Liver (tissue), 3 donors: ENCODE measurements at regions not wholly inside any gene's neighbourhood (a gene's known extent, or its start where the extent isn't known, plus 50 kb on each side); places are given as distances from the start of the nearest gene placed in this dataset.

ENCODE experiments used
- EGR1 ChIP-seq, 2 donors: IDR thresholded peaks; 2 replicates each; pipeline ENCODE4 v1.6.1; 2016 to 2018; ENCODE audit warnings: antibody characterized with exemption in 2 of 2, low read depth in 2 of 2
- FOXA1 ChIP-seq: IDR thresholded peaks from 2 replicates; pipeline ENCODE4 v1.6.1; 2016; ENCODE audit warnings: antibody characterized with exemption
- GABPA ChIP-seq, 2 donors: IDR thresholded peaks in 1 of 2; conservative IDR thresholded peaks in 1 of 2; 2 replicates each; pipeline ENCODE4 v1.6.1; 2016; ENCODE audit warnings: antibody characterized with exemption in 2 of 2, mild to moderate bottlenecking in 1 of 2, moderate library complexity in 1 of 2
- HNF4A ChIP-seq, 2 donors: conservative IDR thresholded peaks; 2 replicates each; pipeline ENCODE4 v1.6.1; 2016; ENCODE audit warnings: antibody characterized with exemption in 2 of 2, mild to moderate bottlenecking in 2 of 2
- JUND ChIP-seq, 2 donors: IDR thresholded peaks; 2 replicates each; pipeline ENCODE4 v1.6.1; 2016; ENCODE audit warnings: antibody characterized with exemption in 2 of 2
- RXRA ChIP-seq, 2 donors: IDR thresholded peaks; 2 replicates each; pipeline ENCODE4 v1.6.1; 2017 to 2018; ENCODE audit warnings: antibody characterized with exemption in 2 of 2, mild to moderate bottlenecking in 1 of 2
- SP1 ChIP-seq: IDR thresholded peaks from 2 replicates; pipeline ENCODE4 v1.6.1; 2018; ENCODE audit warnings: antibody characterized with exemption, mild to moderate bottlenecking
- TAF1 ChIP-seq: conservative IDR thresholded peaks from 2 replicates; pipeline ENCODE4 v1.6.1; 2016; ENCODE audit warnings: antibody characterized with exemption, mild to moderate bottlenecking
- YY1 ChIP-seq: IDR thresholded peaks from 2 replicates; pipeline ENCODE4 v1.6.1; 2016; ENCODE audit warnings: antibody characterized with exemption, mild to moderate bottlenecking
- TF ChIP-seq, protein P1 (sequence below): fragments of 150-350 bp; IDR thresholded peaks from 2 replicates; pipeline ENCODE4 v1.5.1; 2017; ENCODE audit warnings: improper control_type of control experiment, low read depth, low read length; ENCODE audit not compliant: missing input control
- TF ChIP-seq, protein P2 (sequence below): IDR thresholded peaks from 2 replicates; pipeline ENCODE4 v1.6.1; 2016; ENCODE audit warnings: antibody characterized with exemption, mild to moderate bottlenecking
- TF ChIP-seq, protein P3 (sequence below): IDR thresholded peaks from 2 replicates; pipeline ENCODE4 v1.6.1; 2016; ENCODE audit warnings: antibody characterized with exemption
- TF ChIP-seq, protein P4 (sequence below): IDR thresholded peaks from 2 replicates; pipeline ENCODE4 v1.6.1; 2016; ENCODE audit warnings: antibody characterized with exemption
- donor health status: healthy.
- donor health status: healthy.

DNA sequence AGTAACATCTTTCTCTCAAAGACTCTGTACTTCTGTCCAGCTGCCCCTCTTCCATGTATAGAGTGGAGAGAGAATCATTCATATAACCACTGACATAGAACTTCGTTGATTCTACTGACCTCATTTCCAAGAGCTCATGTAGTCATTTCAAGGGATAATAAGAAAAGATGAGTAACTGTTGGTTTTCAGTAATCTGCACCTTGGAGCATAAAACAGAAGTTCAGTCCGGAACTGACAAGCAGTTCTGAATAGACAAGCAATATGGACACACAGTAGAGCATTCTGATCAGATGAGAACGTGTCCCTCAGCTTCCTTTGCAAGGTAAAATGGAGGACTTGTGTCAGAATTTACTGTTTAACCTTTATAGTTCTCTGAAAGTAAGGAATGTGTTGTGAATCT, 847.1 kb downstream of the REEP3 start:
- TF ChIP-seq, protein P1, sequence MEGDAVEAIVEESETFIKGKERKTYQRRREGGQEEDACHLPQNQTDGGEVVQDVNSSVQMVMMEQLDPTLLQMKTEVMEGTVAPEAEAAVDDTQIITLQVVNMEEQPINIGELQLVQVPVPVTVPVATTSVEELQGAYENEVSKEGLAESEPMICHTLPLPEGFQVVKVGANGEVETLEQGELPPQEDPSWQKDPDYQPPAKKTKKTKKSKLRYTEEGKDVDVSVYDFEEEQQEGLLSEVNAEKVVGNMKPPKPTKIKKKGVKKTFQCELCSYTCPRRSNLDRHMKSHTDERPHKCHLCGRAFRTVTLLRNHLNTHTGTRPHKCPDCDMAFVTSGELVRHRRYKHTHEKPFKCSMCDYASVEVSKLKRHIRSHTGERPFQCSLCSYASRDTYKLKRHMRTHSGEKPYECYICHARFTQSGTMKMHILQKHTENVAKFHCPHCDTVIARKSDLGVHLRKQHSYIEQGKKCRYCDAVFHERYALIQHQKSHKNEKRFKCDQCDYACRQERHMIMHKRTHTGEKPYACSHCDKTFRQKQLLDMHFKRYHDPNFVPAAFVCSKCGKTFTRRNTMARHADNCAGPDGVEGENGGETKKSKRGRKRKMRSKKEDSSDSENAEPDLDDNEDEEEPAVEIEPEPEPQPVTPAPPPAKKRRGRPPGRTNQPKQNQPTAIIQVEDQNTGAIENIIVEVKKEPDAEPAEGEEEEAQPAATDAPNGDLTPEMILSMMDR = no peak
- no peak for TF ChIP-seq TAF1
- TF ChIP-seq, protein P2, sequence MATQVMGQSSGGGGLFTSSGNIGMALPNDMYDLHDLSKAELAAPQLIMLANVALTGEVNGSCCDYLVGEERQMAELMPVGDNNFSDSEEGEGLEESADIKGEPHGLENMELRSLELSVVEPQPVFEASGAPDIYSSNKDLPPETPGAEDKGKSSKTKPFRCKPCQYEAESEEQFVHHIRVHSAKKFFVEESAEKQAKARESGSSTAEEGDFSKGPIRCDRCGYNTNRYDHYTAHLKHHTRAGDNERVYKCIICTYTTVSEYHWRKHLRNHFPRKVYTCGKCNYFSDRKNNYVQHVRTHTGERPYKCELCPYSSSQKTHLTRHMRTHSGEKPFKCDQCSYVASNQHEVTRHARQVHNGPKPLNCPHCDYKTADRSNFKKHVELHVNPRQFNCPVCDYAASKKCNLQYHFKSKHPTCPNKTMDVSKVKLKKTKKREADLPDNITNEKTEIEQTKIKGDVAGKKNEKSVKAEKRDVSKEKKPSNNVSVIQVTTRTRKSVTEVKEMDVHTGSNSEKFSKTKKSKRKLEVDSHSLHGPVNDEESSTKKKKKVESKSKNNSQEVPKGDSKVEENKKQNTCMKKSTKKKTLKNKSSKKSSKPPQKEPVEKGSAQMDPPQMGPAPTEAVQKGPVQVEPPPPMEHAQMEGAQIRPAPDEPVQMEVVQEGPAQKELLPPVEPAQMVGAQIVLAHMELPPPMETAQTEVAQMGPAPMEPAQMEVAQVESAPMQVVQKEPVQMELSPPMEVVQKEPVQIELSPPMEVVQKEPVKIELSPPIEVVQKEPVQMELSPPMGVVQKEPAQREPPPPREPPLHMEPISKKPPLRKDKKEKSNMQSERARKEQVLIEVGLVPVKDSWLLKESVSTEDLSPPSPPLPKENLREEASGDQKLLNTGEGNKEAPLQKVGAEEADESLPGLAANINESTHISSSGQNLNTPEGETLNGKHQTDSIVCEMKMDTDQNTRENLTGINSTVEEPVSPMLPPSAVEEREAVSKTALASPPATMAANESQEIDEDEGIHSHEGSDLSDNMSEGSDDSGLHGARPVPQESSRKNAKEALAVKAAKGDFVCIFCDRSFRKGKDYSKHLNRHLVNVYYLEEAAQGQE = no peak
- no peak for TF ChIP-seq EGR1 (IDR thresholded peaks at IDR 0.05; ENCODE audit: low read depth in 2 of 2)
- no peak for TF ChIP-seq SP1
- TF ChIP-seq YY1 = no peak
- no peak for TF ChIP-seq RXRA (IDR thresholded peaks at IDR 0.05)
- TF ChIP-seq GABPA (IDR thresholded peaks at IDR 0.05 in 1 of 2, conservative IDR thresholded peaks at IDR 0.05 in 1 of 2) = no peak
- TF ChIP-seq, protein P3, sequence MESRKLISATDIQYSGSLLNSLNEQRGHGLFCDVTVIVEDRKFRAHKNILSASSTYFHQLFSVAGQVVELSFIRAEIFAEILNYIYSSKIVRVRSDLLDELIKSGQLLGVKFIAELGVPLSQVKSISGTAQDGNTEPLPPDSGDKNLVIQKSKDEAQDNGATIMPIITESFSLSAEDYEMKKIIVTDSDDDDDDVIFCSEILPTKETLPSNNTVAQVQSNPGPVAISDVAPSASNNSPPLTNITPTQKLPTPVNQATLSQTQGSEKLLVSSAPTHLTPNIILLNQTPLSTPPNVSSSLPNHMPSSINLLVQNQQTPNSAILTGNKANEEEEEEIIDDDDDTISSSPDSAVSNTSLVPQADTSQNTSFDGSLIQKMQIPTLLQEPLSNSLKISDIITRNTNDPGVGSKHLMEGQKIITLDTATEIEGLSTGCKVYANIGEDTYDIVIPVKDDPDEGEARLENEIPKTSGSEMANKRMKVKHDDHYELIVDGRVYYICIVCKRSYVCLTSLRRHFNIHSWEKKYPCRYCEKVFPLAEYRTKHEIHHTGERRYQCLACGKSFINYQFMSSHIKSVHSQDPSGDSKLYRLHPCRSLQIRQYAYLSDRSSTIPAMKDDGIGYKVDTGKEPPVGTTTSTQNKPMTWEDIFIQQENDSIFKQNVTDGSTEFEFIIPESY = no peak
- TF ChIP-seq HNF4A (conservative IDR thresholded peaks at IDR 0.05) = no peak
- TF ChIP-seq, protein P4, sequence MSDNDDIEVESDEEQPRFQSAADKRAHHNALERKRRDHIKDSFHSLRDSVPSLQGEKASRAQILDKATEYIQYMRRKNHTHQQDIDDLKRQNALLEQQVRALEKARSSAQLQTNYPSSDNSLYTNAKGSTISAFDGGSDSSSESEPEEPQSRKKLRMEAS = no peak
- TF ChIP-seq FOXA1 = no peak
- TF ChIP-seq JUND (IDR thresholded peaks at IDR 0.05) = no peak
